Tibial artery (tissue), 4 donors: ENCODE measurements at regions not wholly inside any gene's neighbourhood (a gene's known extent, or its start where the extent isn't known, plus 50 kb on each side); places are given as distances from the start of the nearest gene placed in this dataset.
"Not testable (repeated sequence)": the region's sequence is repeated elsewhere in the genome, so short reads cannot be mapped to it uniquely, and the experiment has no call there.

Experiments
- DNase-seq, 2 donors: peaks; one replicate each; pipeline ENCODE4 v3.0.0-alpha.2; 2019
- H3K27ac ChIP-seq, 2 donors: fragments of 200-600 bp; sonication (generic) in 1 of 2; 1 replicate in 1 of 2; 2 replicates in 1 of 2; pipeline ENCODE4 v1.5.1; 2018 to 2019; ENCODE audit warnings: mild to moderate bottlenecking in 1 of 2
- H3K27me3 ChIP-seq, 2 donors: fragments of 200-600 bp; sonication (generic) in 1 of 2; one replicate each; pipeline versions ENCODE4 v1.5.1 to v1.6.0; 2016 to 2019
- H3K36me3 ChIP-seq, 3 donors: fragments of 200-600 bp; sonication (generic) in 2 of 3; one replicate each; pipeline ENCODE4 v1.5.1; 2016 to 2019; ENCODE audit warnings: mild to moderate bottlenecking in 2 of 3
- H3K4me1 ChIP-seq, 4 donors: fragments of 200-600 bp; sonication (generic) in 2 of 4; 1 replicate in 3 of 4; 2 replicates in 1 of 4; pipeline ENCODE4 v1.5.1; 2016 to 2019
- H3K4me3 ChIP-seq, 2 donors: fragments of 200-600 bp; sonication (generic) in 1 of 2; 1 replicate in 1 of 2; 2 replicates in 1 of 2; pipeline ENCODE4 v1.5.1; 2018 to 2019; ENCODE audit warnings: mild to moderate bottlenecking in 2 of 2
- H3K9me3 ChIP-seq, 3 donors: fragments of 200-600 bp; sonication (generic) in 1 of 3; one replicate each; pipeline ENCODE4 v1.5.1; 2016 to 2019
- CTCF ChIP-seq, 2 experiments: fragments of 200-600 bp in 1 of 2; fragments of 450-650 bp in 1 of 2; IDR thresholded peaks; one replicate each; pipeline ENCODE4 v1.5.1; 2017 to 2019; ENCODE audit warnings: antibody characterized with exemption in 2 of 2, mild to moderate bottlenecking in 1 of 2, moderate library complexity in 1 of 2
- intact Hi-C: fragments of 100-400 bp; cut with DNase I; formaldehyde crosslinking; loops from one replicate; pipeline ENCODE4 v1.15.0; 2023; ENCODE audit warnings: low total_unique reads

GRCh38 chrX:26466387-26466786 lies 250.4 kb downstream of the MAGEB5 start:
- H3K9me3 ChIP-seq = peaks cover 0 to 8% (median 0%) of the 10 kb centered on the region in 3 donors
- DNase-seq = no peak

GRCh38 chrX:26445288-26445687 lies 229.3 kb downstream of the MAGEB5 start:
- intact Hi-C loops = no loop called here

More at GRCh38 chrX:26466387-26466786, 250.4 kb downstream of the MAGEB5 start:
- no peaks in the 10 kb centered on the region for H3K4me1 ChIP-seq
- H3K27me3 ChIP-seq = no peaks in the 10 kb centered on the region
- H3K36me3 ChIP-seq = no peaks in the 10 kb centered on the region
- intact Hi-C loops = no loop called here
- no peak overlapping the region for H3K4me3 ChIP-seq
- H3K27ac ChIP-seq = no peak overlapping the region
- TF ChIP-seq CTCF (IDR thresholded peaks at IDR 0.05) = no peak

GRCh38 chrX:26444417-26444816 lies 228.4 kb downstream of the MAGEB5 start:
- intact Hi-C loops, H3K9me3 ChIP-seq, H3K4me1 ChIP-seq, H3K36me3 ChIP-seq, H3K27me3 ChIP-seq, H3K4me3 ChIP-seq, DNase-seq, H3K27ac ChIP-seq: not testable (repeated sequence)

More at GRCh38 chrX:26445288-26445687, 229.3 kb downstream of the MAGEB5 start:
- no peak for TF ChIP-seq CTCF (IDR thresholded peaks at IDR 0.05)
- H3K4me1 ChIP-seq = no peaks in the 10 kb centered on the region
- no peaks in the 10 kb centered on the region for H3K36me3 ChIP-seq
- no peak overlapping the region for H3K27ac ChIP-seq
- H3K4me3 ChIP-seq = no peak overlapping the region
- no peak for DNase-seq
- H3K9me3 ChIP-seq = no peaks in the 10 kb centered on the region
- H3K27me3 ChIP-seq = no peaks in the 10 kb centered on the region

DNA sequence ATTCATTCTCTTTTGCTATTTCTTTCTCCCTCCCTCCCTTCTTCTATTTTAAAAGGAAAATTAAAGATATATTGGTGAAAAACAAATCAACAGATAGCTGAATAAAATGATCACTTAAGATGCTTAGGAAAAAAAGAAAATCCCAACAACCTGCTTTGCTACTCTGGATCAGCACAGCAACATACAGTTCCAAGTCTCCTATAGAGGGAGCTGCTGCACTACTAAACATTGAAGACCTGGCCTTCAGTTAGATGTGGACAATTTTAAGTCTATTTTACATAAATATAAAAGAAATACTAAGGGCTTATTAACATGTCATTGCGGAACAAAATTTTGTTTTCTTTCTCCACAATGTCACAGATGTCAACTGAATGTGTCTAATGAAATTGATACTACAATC lies 226.4 kb downstream of the MAGEB5 start:
- Histone ChIP-seq H3K9me3 (no peaks in the 10 kb centered on the region), H3K4me3 (no peak overlapping the region), H3K27me3 (no peaks in the 10 kb centered on the region), H3K4me1 (no peaks in the 10 kb centered on the region), H3K27ac (no peak overlapping the region), H3K36me3 (no peaks in the 10 kb centered on the region)
- intact Hi-C loops = no loop called here
- no peak for DNase-seq
- no peak for TF ChIP-seq CTCF (IDR thresholded peaks at IDR 0.05)

- DNase-seq = no peak
- Histone ChIP-seq H3K27me3 (no peaks in the 10 kb centered on the region), H3K9me3 (peaks cover 0 to 9% (median 0%) of the 10 kb centered on the region in 3 donors), H3K4me1 (no peaks in the 10 kb centered on the region), H3K36me3 (no peaks in the 10 kb centered on the region), H3K4me3 (no peak overlapping the region), H3K27ac (no peak overlapping the region)
- intact Hi-C loops = no loop called here
- no peak for TF ChIP-seq CTCF (IDR thresholded peaks at IDR 0.05)
These were observed 198.6 kb downstream of the MAGEB5 start for GRCh38 chrX:26414534-26414933.

GRCh38 chrX:26411045-26411444 lies 195.1 kb downstream of the MAGEB5 start:
- H3K27ac ChIP-seq = no peak overlapping the region
- intact Hi-C loops = no loop called here

More at GRCh38 chrX:26411045-26411444, 195.1 kb downstream of the MAGEB5 start:
- Histone ChIP-seq H3K27me3 (no peaks in the 10 kb centered on the region), H3K36me3 (no peaks in the 10 kb centered on the region), H3K9me3 (no peaks in the 10 kb centered on the region), H3K4me1 (no peaks in the 10 kb centered on the region), H3K4me3 (no peak overlapping the region)
- no peak for DNase-seq
- no peak for TF ChIP-seq CTCF (IDR thresholded peaks at IDR 0.05)
